Liver (tissue), 8 donors: ENCODE measurements at regions not wholly inside any gene's neighbourhood (a gene's known extent, or its start where the extent isn't known, plus 50 kb on each side); places are given as distances from the start of the nearest gene placed in this dataset.

Experiments used
- DNase-seq: peaks from one replicate; pipeline ENCODE4 v3.0.0-alpha.2; 2017; ENCODE audit warnings: low spot score
- H3K27ac ChIP-seq, 2 donors: one replicate each; pipeline ENCODE4 v1.7.0; 2013; ENCODE audit warnings: inconsistent platforms in 2 of 2, low read length in 2 of 2, control low read depth in 1 of 2, low read depth in 1 of 2, mild to moderate bottlenecking in 1 of 2
- H3K27me3 ChIP-seq, 4 donors: one replicate each; pipeline versions ENCODE4 v1.6.1 to v1.7.0; 2013; ENCODE audit warnings: low read length in 3 of 4, inconsistent platforms in 1 of 4, mild to moderate bottlenecking in 1 of 4, moderate library complexity in 1 of 4; ENCODE audit not compliant: control insufficient read depth in 4 of 4, insufficient read depth in 4 of 4
- H3K36me3 ChIP-seq, 4 donors: one replicate each; pipeline versions ENCODE4 v1.6.1 to v1.7.0; 2013; ENCODE audit warnings: low read length in 3 of 4, mild to moderate bottlenecking in 3 of 4, low read depth in 1 of 4, moderate library complexity in 1 of 4; ENCODE audit not compliant: control insufficient read depth in 4 of 4, insufficient read depth in 3 of 4
- H3K4me1 ChIP-seq, 4 donors: one replicate each; pipeline versions ENCODE4 v1.6.1 to v1.7.0; 2013; ENCODE audit warnings: low read length in 3 of 4, mild to moderate bottlenecking in 3 of 4, moderate library complexity in 1 of 4; ENCODE audit not compliant: control insufficient read depth in 4 of 4, insufficient read depth in 4 of 4
- H3K4me3 ChIP-seq, 3 donors: one replicate each; pipeline versions ENCODE4 v1.6.1 to v1.7.0; 2013; ENCODE audit warnings: low read length in 3 of 3, control low read depth in 1 of 3, low read depth in 1 of 3, mild to moderate bottlenecking in 1 of 3
- H3K9ac ChIP-seq, 2 donors: one replicate each; pipeline ENCODE4 v1.7.0; 2013; ENCODE audit warnings: low read length in 2 of 2, mild to moderate bottlenecking in 2 of 2, moderate library complexity in 2 of 2, control low read depth in 1 of 2, low read depth in 1 of 2
- H3K9me3 ChIP-seq, 4 donors: one replicate each; pipeline versions ENCODE4 v1.6.1 to v1.7.0; 2013; ENCODE audit warnings: low read length in 3 of 4; ENCODE audit not compliant: control insufficient read depth in 4 of 4
- EGR1 ChIP-seq, 2 donors: IDR thresholded peaks; 2 replicates each; pipeline ENCODE4 v1.6.1; 2016 to 2018; ENCODE audit warnings: antibody characterized with exemption in 2 of 2, low read depth in 2 of 2
- FOXA1 ChIP-seq: IDR thresholded peaks from 2 replicates; pipeline ENCODE4 v1.6.1; 2016; ENCODE audit warnings: antibody characterized with exemption
- FOXA2 ChIP-seq: IDR thresholded peaks from 2 replicates; pipeline ENCODE4 v1.6.1; 2016; ENCODE audit warnings: antibody characterized with exemption
- GABPA ChIP-seq, 2 donors: IDR thresholded peaks in 1 of 2; conservative IDR thresholded peaks in 1 of 2; 2 replicates each; pipeline ENCODE4 v1.6.1; 2016; ENCODE audit warnings: antibody characterized with exemption in 2 of 2, mild to moderate bottlenecking in 1 of 2, moderate library complexity in 1 of 2
- HNF4A ChIP-seq, 2 donors: conservative IDR thresholded peaks; 2 replicates each; pipeline ENCODE4 v1.6.1; 2016; ENCODE audit warnings: antibody characterized with exemption in 2 of 2, mild to moderate bottlenecking in 2 of 2
- HNF4G ChIP-seq: IDR thresholded peaks from 2 replicates; pipeline ENCODE4 v1.6.1; 2016; ENCODE audit warnings: antibody characterized with exemption
- JUND ChIP-seq, 2 donors: IDR thresholded peaks; 2 replicates each; pipeline ENCODE4 v1.6.1; 2016; ENCODE audit warnings: antibody characterized with exemption in 2 of 2
- NR2F2 ChIP-seq: IDR thresholded peaks from 2 replicates; pipeline ENCODE4 v1.6.1; 2016; ENCODE audit warnings: antibody characterized with exemption
- RXRA ChIP-seq, 2 donors: IDR thresholded peaks; 2 replicates each; pipeline ENCODE4 v1.6.1; 2017 to 2018; ENCODE audit warnings: antibody characterized with exemption in 2 of 2, mild to moderate bottlenecking in 1 of 2
- SP1 ChIP-seq: IDR thresholded peaks from 2 replicates; pipeline ENCODE4 v1.6.1; 2018; ENCODE audit warnings: antibody characterized with exemption, mild to moderate bottlenecking
- TAF1 ChIP-seq: conservative IDR thresholded peaks from 2 replicates; pipeline ENCODE4 v1.6.1; 2016; ENCODE audit warnings: antibody characterized with exemption, mild to moderate bottlenecking
- WGBS: extraction: QIAGEN DNeasy Blood & Tissue Kit; methylation state at CpG from one replicate; pipeline ENCODE4 v1.1.7; 2013; 5-methylcytosine and 5-hydroxymethylcytosine counted together
- TF ChIP-seq, protein P1 (sequence below): fragments of 150-350 bp; IDR thresholded peaks from 2 replicates; pipeline ENCODE4 v1.5.1; 2017; ENCODE audit warnings: improper control_type of control experiment, low read depth, low read length; ENCODE audit not compliant: missing input control
- TF ChIP-seq, protein P2 (sequence below): IDR thresholded peaks from 2 replicates; pipeline ENCODE4 v1.6.1; 2016; ENCODE audit warnings: antibody characterized with exemption, mild to moderate bottlenecking
- TF ChIP-seq, protein P3 (sequence below): IDR thresholded peaks from 2 replicates; pipeline ENCODE4 v1.6.1; 2016; ENCODE audit warnings: antibody characterized with exemption
- TF ChIP-seq, protein P4 (sequence below): IDR thresholded peaks from 2 replicates; pipeline ENCODE4 v1.6.1; 2016; ENCODE audit warnings: antibody characterized with exemption
- TF ChIP-seq, protein P5 (sequence below): IDR thresholded peaks from 2 replicates; pipeline ENCODE4 v1.6.1; 2016; ENCODE audit warnings: antibody characterized with exemption
- donor health status: healthy.
- donor health status: healthy.
- donor health status: healthy.
- donor health status: healthy.
- donor health status: healthy.

DNA sequence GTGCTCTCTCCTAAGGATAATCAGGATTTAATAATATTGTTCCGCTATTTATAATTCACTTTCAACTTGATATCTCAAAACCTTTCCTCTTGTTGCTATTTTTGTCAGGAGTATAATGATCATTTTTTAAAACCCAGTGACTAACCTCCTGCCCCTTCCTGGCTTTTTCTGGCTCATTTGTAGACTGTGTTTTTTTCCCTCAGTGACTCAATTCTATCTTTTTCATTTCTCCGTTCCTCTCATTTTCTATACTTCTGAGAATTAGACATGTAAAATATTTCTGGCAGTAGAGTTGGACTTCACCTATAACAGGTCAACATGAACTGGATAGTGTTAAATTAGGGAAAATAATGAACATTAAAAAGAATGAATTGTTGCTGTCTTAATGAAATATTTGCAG is 490.7 kb downstream of the EDEM1 start:
- DNase-seq = no peak
- Histone ChIP-seq H3K4me3 (no peak overlapping the region), H3K9me3 (no peaks in the 10 kb centered on the region), H3K27me3 (peaks cover 0 to 5% (median 0%) of the 10 kb centered on the region in 4 donors), H3K27ac (no peak overlapping the region), H3K36me3 (no peaks in the 10 kb centered on the region), H3K4me1 (no peaks in the 10 kb centered on the region), H3K9ac (no peak overlapping the region)
- TF ChIP-seq, protein P1, sequence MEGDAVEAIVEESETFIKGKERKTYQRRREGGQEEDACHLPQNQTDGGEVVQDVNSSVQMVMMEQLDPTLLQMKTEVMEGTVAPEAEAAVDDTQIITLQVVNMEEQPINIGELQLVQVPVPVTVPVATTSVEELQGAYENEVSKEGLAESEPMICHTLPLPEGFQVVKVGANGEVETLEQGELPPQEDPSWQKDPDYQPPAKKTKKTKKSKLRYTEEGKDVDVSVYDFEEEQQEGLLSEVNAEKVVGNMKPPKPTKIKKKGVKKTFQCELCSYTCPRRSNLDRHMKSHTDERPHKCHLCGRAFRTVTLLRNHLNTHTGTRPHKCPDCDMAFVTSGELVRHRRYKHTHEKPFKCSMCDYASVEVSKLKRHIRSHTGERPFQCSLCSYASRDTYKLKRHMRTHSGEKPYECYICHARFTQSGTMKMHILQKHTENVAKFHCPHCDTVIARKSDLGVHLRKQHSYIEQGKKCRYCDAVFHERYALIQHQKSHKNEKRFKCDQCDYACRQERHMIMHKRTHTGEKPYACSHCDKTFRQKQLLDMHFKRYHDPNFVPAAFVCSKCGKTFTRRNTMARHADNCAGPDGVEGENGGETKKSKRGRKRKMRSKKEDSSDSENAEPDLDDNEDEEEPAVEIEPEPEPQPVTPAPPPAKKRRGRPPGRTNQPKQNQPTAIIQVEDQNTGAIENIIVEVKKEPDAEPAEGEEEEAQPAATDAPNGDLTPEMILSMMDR = no peak
- WGBS = 81% methylated on average over 2 of the region's 2 CpGs

DNA sequence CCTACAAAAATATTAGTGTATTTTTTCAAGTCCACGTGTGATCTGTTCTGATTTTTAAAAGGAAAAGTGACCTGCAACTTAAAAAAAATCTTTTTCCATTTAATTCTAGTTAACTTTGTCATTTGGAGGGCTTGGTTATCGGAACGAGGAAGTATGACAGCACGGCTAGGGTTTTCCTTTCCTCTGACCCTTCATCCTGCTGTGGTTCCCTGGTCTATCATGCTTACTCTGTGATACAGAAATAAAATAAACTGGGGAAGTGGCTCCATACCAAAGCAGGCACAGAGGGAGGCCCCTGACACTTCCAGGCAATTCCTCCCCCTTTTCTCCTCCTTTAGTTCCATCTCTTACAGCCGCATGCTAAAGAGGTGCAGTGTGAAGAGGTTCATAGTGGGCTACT is 491.3 kb downstream of the EDEM1 start:
- Histone ChIP-seq H3K9ac (no peak overlapping the region), H3K27ac (no peak overlapping the region), H3K4me1 (no peaks in the 10 kb centered on the region), H3K4me3 (no peak overlapping the region), H3K27me3 (peaks cover 0 to 6% (median 0%) of the 10 kb centered on the region in 4 donors), H3K9me3 (no peaks in the 10 kb centered on the region), H3K36me3 (no peaks in the 10 kb centered on the region)
- DNase-seq = no peak
- 75% methylated on average over 5 of the region's 5 CpGs for WGBS
- TF ChIP-seq, protein P2, sequence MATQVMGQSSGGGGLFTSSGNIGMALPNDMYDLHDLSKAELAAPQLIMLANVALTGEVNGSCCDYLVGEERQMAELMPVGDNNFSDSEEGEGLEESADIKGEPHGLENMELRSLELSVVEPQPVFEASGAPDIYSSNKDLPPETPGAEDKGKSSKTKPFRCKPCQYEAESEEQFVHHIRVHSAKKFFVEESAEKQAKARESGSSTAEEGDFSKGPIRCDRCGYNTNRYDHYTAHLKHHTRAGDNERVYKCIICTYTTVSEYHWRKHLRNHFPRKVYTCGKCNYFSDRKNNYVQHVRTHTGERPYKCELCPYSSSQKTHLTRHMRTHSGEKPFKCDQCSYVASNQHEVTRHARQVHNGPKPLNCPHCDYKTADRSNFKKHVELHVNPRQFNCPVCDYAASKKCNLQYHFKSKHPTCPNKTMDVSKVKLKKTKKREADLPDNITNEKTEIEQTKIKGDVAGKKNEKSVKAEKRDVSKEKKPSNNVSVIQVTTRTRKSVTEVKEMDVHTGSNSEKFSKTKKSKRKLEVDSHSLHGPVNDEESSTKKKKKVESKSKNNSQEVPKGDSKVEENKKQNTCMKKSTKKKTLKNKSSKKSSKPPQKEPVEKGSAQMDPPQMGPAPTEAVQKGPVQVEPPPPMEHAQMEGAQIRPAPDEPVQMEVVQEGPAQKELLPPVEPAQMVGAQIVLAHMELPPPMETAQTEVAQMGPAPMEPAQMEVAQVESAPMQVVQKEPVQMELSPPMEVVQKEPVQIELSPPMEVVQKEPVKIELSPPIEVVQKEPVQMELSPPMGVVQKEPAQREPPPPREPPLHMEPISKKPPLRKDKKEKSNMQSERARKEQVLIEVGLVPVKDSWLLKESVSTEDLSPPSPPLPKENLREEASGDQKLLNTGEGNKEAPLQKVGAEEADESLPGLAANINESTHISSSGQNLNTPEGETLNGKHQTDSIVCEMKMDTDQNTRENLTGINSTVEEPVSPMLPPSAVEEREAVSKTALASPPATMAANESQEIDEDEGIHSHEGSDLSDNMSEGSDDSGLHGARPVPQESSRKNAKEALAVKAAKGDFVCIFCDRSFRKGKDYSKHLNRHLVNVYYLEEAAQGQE = no peak
- TF ChIP-seq JUND (IDR thresholded peaks at IDR 0.05) = no peak
- TF ChIP-seq, protein P3, sequence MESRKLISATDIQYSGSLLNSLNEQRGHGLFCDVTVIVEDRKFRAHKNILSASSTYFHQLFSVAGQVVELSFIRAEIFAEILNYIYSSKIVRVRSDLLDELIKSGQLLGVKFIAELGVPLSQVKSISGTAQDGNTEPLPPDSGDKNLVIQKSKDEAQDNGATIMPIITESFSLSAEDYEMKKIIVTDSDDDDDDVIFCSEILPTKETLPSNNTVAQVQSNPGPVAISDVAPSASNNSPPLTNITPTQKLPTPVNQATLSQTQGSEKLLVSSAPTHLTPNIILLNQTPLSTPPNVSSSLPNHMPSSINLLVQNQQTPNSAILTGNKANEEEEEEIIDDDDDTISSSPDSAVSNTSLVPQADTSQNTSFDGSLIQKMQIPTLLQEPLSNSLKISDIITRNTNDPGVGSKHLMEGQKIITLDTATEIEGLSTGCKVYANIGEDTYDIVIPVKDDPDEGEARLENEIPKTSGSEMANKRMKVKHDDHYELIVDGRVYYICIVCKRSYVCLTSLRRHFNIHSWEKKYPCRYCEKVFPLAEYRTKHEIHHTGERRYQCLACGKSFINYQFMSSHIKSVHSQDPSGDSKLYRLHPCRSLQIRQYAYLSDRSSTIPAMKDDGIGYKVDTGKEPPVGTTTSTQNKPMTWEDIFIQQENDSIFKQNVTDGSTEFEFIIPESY = no peak
- TF ChIP-seq RXRA (IDR thresholded peaks at IDR 0.05) = no peak
- TF ChIP-seq GABPA (IDR thresholded peaks at IDR 0.05 in 1 of 2, conservative IDR thresholded peaks at IDR 0.05 in 1 of 2) = no peak
- no peak for TF ChIP-seq SP1
- TF ChIP-seq FOXA1 = no peak
- TF ChIP-seq EGR1 (IDR thresholded peaks at IDR 0.05; ENCODE audit: low read depth in 2 of 2) = no peak
- no peak for TF ChIP-seq HNF4G
- no peak for TF ChIP-seq TAF1

DNA sequence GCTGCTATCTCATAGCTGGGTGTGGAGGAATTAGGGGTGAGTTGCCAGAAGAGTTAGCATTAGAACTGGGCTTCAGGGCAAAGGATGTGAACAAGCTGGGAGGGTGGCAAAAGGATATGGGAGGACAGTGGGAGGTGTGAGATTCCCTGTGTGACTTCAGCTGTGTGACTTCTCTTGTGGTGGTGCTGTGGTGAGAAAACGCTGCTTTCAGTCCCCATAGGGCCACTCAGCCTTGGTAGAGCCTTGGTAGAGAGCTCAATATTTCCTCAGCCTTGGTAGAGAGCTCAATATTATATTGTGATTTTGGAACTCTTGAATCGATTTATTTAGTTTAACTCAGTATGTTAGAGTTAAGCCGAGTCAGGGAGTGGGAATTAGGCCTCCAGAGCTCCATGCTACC is 499.7 kb downstream of the EDEM1 start:
- Histone ChIP-seq H3K27me3 (peaks cover 0 to 6% (median 0%) of the 10 kb centered on the region in 4 donors), H3K36me3 (no peaks in the 10 kb centered on the region), H3K9me3 (peaks cover 0 to 19% (median 8%) of the 10 kb centered on the region in 4 donors), H3K9ac (no peak overlapping the region), H3K4me1 (no peaks in the 10 kb centered on the region), H3K4me3 (no peak overlapping the region), H3K27ac (no peak overlapping the region)
- DNase-seq = no peak
- WGBS = 59% methylated on average over 3 of the region's 3 CpGs
- TF ChIP-seq NR2F2 = no peak
- TF ChIP-seq, protein P3 = no peak
- no peak for TF ChIP-seq HNF4A (conservative IDR thresholded peaks at IDR 0.05)
- TF ChIP-seq, protein P4, sequence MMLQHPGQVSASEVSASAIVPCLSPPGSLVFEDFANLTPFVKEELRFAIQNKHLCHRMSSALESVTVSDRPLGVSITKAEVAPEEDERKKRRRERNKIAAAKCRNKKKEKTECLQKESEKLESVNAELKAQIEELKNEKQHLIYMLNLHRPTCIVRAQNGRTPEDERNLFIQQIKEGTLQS = no peak
- no peak for TF ChIP-seq FOXA1
- TF ChIP-seq, protein P5, sequence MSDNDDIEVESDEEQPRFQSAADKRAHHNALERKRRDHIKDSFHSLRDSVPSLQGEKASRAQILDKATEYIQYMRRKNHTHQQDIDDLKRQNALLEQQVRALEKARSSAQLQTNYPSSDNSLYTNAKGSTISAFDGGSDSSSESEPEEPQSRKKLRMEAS = no peak
- no peak for TF ChIP-seq FOXA2
